Chondrocyte (in vitro differentiated cells): ENCODE measurements at regions not wholly inside any gene's neighbourhood (a gene's known extent, or its start where the extent isn't known, plus 50 kb on each side); places are given as distances from the start of the nearest gene placed in this dataset.

Source experiments
- DNase-seq: peaks from one replicate; pipeline ENCODE4 v3.0.0; 2021; ENCODE audit warnings: mixed read lengths, low spot score
- H3K27ac Mint-ChIP-seq: one replicate; pipeline ENCODE4 v1.8.0; 2021; ENCODE audit warnings: mild to moderate bottlenecking, moderate library complexity, mixed read lengths; ENCODE audit not compliant: unreplicated experiment
- H3K27me3 Mint-ChIP-seq: 2 replicates; pipeline ENCODE4 v1.8.0; 2021; ENCODE audit warnings: low read depth, mixed read lengths
- H3K36me3 Mint-ChIP-seq: 2 replicates; pipeline ENCODE4 v1.8.0; 2021; ENCODE audit warnings: low read depth, mixed read lengths
- H3K4me1 Mint-ChIP-seq: 2 replicates; pipeline ENCODE4 v1.8.0; 2021; ENCODE audit warnings: low read depth, mild to moderate bottlenecking, mixed read lengths
- H3K4me3 Mint-ChIP-seq: one replicate; pipeline ENCODE4 v1.8.0; 2021; ENCODE audit warnings: mild to moderate bottlenecking, moderate library complexity, mixed read lengths; ENCODE audit not compliant: unreplicated experiment
- H3K9me3 Mint-ChIP-seq: 2 replicates; pipeline ENCODE4 v1.8.0; 2021; ENCODE audit warnings: low read depth, mixed read lengths
- TF ChIP-seq, protein P1 (sequence below): fragments of 200-600 bp; sonication (generic); IDR thresholded peaks from 2 replicates; pipeline ENCODE4 v1.5.0; 2021; ENCODE audit warnings: antibody characterized with exemption, mild to moderate bottlenecking, moderate library complexity

DNA sequence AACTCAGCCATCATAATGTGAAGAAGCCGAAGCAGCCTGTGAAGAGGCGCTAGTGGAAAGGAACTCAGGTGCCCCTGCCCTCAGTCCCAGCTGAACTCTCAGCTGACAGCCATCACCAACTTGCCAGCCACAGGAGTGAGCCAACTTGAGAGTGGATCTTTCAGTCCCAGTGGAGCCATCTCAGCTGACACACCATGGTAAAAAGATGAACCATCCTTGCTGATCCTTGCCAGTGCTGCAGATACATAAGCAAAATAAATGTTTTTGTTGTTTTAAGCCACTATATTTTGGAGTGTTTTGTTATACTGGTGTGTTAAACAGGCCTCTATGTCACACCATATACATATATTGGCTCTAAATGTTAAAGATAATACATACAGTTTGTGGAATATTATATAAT is 195.8 kb upstream of the SPRED2 start:
- H3K36me3 Mint-ChIP-seq, result peaks cover 3% of the 10 kb centered on the region
- H3K9me3 Mint-ChIP-seq, result peaks cover 6% of the 10 kb centered on the region
- no peak overlapping the region for H3K4me3 Mint-ChIP-seq
- no peak for DNase-seq
- H3K27me3 Mint-ChIP-seq, result peaks cover 5% of the 10 kb centered on the region
- TF ChIP-seq, protein P1, sequence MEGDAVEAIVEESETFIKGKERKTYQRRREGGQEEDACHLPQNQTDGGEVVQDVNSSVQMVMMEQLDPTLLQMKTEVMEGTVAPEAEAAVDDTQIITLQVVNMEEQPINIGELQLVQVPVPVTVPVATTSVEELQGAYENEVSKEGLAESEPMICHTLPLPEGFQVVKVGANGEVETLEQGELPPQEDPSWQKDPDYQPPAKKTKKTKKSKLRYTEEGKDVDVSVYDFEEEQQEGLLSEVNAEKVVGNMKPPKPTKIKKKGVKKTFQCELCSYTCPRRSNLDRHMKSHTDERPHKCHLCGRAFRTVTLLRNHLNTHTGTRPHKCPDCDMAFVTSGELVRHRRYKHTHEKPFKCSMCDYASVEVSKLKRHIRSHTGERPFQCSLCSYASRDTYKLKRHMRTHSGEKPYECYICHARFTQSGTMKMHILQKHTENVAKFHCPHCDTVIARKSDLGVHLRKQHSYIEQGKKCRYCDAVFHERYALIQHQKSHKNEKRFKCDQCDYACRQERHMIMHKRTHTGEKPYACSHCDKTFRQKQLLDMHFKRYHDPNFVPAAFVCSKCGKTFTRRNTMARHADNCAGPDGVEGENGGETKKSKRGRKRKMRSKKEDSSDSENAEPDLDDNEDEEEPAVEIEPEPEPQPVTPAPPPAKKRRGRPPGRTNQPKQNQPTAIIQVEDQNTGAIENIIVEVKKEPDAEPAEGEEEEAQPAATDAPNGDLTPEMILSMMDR, result no peak
- H3K4me1 Mint-ChIP-seq, result no peaks in the 10 kb centered on the region
- H3K27ac Mint-ChIP-seq, result no peak overlapping the region

DNA sequence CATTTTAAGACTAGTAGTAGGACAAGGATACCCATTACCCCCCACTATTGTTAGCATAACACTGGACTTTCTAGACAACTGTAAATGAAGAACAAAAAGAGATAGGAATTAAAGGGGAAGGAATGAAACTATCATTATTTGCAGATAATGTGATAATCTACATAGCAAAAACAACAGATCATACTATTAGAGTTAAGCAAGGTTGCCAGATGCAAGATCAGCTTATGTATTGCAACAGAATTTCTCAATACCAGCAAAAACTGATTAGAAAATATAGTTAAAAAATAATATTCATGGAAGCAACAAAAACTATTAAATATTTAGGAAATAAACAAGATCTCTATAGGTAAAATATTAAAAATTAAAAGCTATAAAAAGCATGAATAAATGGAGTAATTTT is 194.4 kb upstream of the SPRED2 start:
- no peak overlapping the region for H3K4me3 Mint-ChIP-seq
- TF ChIP-seq, protein P1, result no peak
- no peak for DNase-seq
- H3K27me3 Mint-ChIP-seq, result peaks cover 16% of the 10 kb centered on the region
- H3K4me1 Mint-ChIP-seq, result no peaks in the 10 kb centered on the region
- peaks cover 5% of the 10 kb centered on the region for H3K9me3 Mint-ChIP-seq
- peaks cover 3% of the 10 kb centered on the region for H3K36me3 Mint-ChIP-seq
- H3K27ac Mint-ChIP-seq, result no peak overlapping the region

DNA sequence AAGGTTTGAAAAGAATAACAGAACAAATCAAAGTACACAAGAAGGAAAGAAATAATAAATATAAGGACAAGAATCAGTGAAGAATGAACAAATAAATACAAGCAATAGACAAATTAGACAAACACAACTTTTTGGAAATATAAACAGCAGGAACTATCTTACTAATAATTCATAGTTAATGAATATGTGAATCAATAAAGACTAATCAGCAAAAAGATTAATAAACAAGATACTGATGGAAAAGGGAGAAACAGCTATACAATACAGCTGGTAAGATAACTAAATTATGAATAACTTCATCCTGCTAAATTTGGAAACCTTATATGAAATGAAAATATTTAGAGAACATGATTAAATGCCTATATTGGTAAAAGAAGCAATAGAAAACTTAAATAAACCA is 193.6 kb upstream of the SPRED2 start:
- H3K9me3 Mint-ChIP-seq, result peaks cover 5% of the 10 kb centered on the region
- H3K27ac Mint-ChIP-seq, result no peak overlapping the region
- no peaks in the 10 kb centered on the region for H3K4me1 Mint-ChIP-seq
- H3K4me3 Mint-ChIP-seq, result no peak overlapping the region
- H3K36me3 Mint-ChIP-seq, result peaks cover 1% of the 10 kb centered on the region
- peaks cover 16% of the 10 kb centered on the region for H3K27me3 Mint-ChIP-seq
- TF ChIP-seq, protein P1, result no peak
- DNase-seq, result no peak

DNA sequence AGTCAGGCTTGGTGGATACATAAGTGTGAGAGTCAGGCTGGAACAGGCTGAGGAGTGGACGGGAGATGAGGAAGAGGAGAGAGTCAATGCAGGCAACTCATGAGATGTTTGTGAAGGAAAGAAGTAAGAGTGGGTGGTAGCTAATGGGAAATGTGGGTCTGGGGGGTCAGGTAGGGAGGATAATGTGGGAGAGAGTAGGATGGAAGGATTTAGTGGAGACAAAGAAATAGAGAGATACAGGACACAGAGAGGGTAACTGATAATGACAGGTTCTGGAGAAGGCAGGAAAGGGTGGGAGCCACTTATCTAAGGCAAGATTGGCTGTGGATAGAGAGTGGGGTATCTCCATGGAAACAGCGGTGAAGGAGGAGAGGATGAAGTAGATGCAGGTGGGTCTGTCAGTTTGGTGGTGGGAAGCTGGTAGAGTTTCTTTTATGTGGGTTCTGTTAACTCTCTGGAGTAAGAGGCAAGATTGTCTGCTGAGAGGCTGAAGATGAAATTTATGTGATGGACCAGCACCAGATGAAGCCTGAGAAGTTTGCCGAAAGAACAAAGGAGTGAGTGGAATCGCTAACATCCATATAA is 190.6 kb upstream of the SPRED2 start:
- Mint-ChIP-seq H3K27ac (no peak overlapping the region), H3K9me3 (peaks cover under 1% of the 10 kb centered on the region), H3K4me1 (no peaks in the 10 kb centered on the region), H3K36me3 (peaks cover 1% of the 10 kb centered on the region), H3K4me3 (no peak overlapping the region), H3K27me3 (peaks cover 21% of the 10 kb centered on the region)
- TF ChIP-seq, protein P1, result no peak
- DNase-seq, result no peak

DNA sequence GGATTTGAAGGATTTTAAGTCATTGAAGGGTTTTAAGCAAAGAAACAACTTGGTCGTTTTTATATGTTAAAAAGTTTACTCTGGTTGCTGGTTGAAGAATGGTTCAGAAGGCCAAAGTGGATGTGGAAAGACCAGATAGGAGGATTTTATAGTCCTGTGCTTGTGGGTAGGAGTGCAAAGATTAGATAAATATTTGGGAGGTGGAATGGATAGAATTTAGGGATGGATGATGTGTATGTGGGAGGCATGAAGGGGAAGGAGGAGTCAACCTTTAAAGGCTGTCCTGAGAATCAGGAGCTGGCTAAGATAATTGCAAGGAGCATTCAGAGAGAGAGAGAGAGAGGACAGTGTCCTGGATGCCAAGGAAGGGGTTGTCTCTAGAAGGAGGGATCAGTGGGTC is 190.1 kb upstream of the SPRED2 start:
- TF ChIP-seq, protein P1, result no peak
- Mint-ChIP-seq H3K4me1 (no peaks in the 10 kb centered on the region), H3K36me3 (peaks cover 1% of the 10 kb centered on the region), H3K4me3 (no peak overlapping the region), H3K27me3 (peaks cover 21% of the 10 kb centered on the region), H3K9me3 (no peaks in the 10 kb centered on the region), H3K27ac (no peak overlapping the region)
- no peak for DNase-seq
